ENCODE measurements at regions not wholly inside any gene's neighbourhood (a gene's known extent, or its start where the extent isn't known, plus 50 kb on each side); places are given as distances from the start of the nearest gene placed in this dataset.

- DNase-seq (no peak), ATAC-seq (no peak)
- H3K4me3 ChIP-seq, result no peak overlapping the region
- H3K27me3 ChIP-seq, result no peaks in the 10 kb centered on the region
- intact Hi-C loops (cut with DNase I), result no loop called here
- no peak overlapping the region for H3K27ac ChIP-seq
- H3K9me3 ChIP-seq, result no peaks in the 10 kb centered on the region
- 25% methylated on average over 3 of the region's 3 CpGs for WGBS (ENCODE audit: insufficient coverage, low coverage, low lambda C conversion rate, missing lambda C conversion rate)
- no peaks in the 10 kb centered on the region for H3K36me3 ChIP-seq
- no peak for TF ChIP-seq CTCF (IDR thresholded peaks at IDR 0.05)
- TF ChIP-seq POLR2A (IDR thresholded peaks at IDR 0.05), result no peak
- no peaks in the 10 kb centered on the region for H3K4me1 ChIP-seq
Observed at GRCh38 chr7:109545686-109546085, 976.0 kb downstream of the DNAJB9 start.

DNA sequence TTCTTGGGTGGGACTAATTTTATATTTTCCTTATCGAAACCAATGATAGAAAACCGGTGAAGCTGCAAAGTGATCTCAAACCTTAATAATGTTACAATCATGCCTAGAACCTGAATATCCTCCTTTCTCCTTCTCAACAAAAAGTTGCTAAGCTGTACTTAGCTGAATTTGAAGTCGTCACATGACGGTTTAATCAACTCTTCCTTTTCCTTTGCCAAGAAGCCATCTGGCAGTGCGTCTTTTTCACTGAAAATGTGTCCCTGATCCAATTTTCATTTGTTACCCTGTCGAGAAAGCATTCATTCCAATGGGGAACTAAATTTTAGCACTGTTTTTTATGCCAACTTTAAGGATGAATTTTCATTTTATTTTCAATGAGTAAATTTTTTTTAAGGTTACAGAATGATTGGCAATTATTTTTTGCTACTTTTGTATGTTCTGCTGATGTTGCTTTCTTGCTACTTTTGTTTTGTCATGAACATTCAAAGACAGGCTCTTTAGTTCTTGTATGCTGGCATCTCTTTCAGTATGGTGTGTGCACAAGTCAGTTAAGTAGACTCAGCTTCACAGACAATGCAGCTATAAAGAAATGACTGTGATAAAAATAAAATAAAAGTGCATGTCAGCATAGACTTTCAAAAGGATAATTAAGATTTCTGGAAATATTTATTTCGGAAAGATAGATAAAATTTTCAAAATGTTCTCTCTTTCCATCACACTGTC is 980.0 kb downstream of the DNAJB9 start:
- intact Hi-C loops (cut with DNase I), result no loop called here
- DNase-seq, result no peak

GRCh38 chr7:109552017-109552416 is 982.3 kb downstream of the DNAJB9 start:
- H3K4me3 ChIP-seq, result no peak overlapping the region
- no peaks in the 10 kb centered on the region for H3K27me3 ChIP-seq
- no peak overlapping the region for H3K27ac ChIP-seq
- no peak for ATAC-seq
- no peak for TF ChIP-seq POLR2A (IDR thresholded peaks at IDR 0.05)
- no peak for TF ChIP-seq CTCF (IDR thresholded peaks at IDR 0.05)
- intact Hi-C loops (cut with DNase I), result no loop called here
- DNase-seq, result no peak
- no peaks in the 10 kb centered on the region for H3K9me3 ChIP-seq
- 100% methylated on average over 1 of the region's 2 CpGs for WGBS (ENCODE audit: insufficient coverage, low coverage, low lambda C conversion rate, missing lambda C conversion rate)
- no peaks in the 10 kb centered on the region for H3K4me1 ChIP-seq
- no peaks in the 10 kb centered on the region for H3K36me3 ChIP-seq

More for the DNA sequence above, 980.0 kb downstream of the DNAJB9 start:
- Histone ChIP-seq H3K36me3 (no peaks in the 10 kb centered on the region), H3K9me3 (no peaks in the 10 kb centered on the region), H3K27ac (no peak overlapping the region), H3K4me1 (no peaks in the 10 kb centered on the region), H3K4me3 (no peak overlapping the region), H3K27me3 (no peaks in the 10 kb centered on the region)
- peak; percentile 28 to 55 (median 34) for ATAC-seq
- WGBS (ENCODE audit: insufficient coverage, low coverage, low lambda C conversion rate, missing lambda C conversion rate), result 41% methylated on average over 7 of the region's 7 CpGs
- TF ChIP-seq CTCF (IDR thresholded peaks at IDR 0.05), result no peak
- no peak for TF ChIP-seq POLR2A (IDR thresholded peaks at IDR 0.05)

- no peaks in the 10 kb centered on the region for H3K36me3 ChIP-seq
- no peaks in the 10 kb centered on the region for H3K9me3 ChIP-seq
- no peak overlapping the region for H3K27ac ChIP-seq
- DNase-seq (no peak), ATAC-seq (no peak)
- H3K4me3 ChIP-seq, result no peak overlapping the region
- whole genome bisulfite sequencing (ENCODE audit: insufficient coverage, low coverage, low lambda C conversion rate, missing lambda C conversion rate), result 56% methylated on average over 4 of the region's 4 CpGs
- intact Hi-C loops (cut with DNase I), result no loop called here
- H3K27me3 ChIP-seq, result no peaks in the 10 kb centered on the region
- H3K4me1 ChIP-seq, result no peaks in the 10 kb centered on the region
- TF ChIP-seq POLR2A (IDR thresholded peaks at IDR 0.05), result no peak
- no peak for TF ChIP-seq CTCF (IDR thresholded peaks at IDR 0.05)
Observed at GRCh38 chr7:109577265-109577664, 1007.6 kb downstream of the DNAJB9 start.

Measured in right lobe of liver (tissue), 6 donors.